ENCODE measurements at regions not wholly inside any gene's neighbourhood (a gene's known extent, or its start where the extent isn't known, plus 50 kb on each side); places are given as distances from the start of the nearest gene placed in this dataset.

- Histone ChIP-seq H3K9me3 (no peaks in the 10 kb centered on the region), H3K36me3 (no peaks in the 10 kb centered on the region), H3K27me3 (no peaks in the 10 kb centered on the region), H3K4me3 (no peak overlapping the region), H3K27ac (no peak overlapping the region), H3K4me1 (no peaks in the 10 kb centered on the region)
- TF ChIP-seq POLR2AphosphoS5 (IDR thresholded peaks at IDR 0.05), result no peak
- intact Hi-C loops (cut with DNase I; ENCODE audit: low total_unique reads), result no loop called here
- DNase-seq (ENCODE audit: low spot score in 2 of 2), result no peak
Observed at GRCh38 chr13:85417807-85418206, 381.4 kb downstream of the SLITRK6 start.

GRCh38 chr13:85413664-85414063, 385.6 kb downstream of the SLITRK6 start:
- Histone ChIP-seq H3K36me3 (no peaks in the 10 kb centered on the region), H3K27me3 (no peaks in the 10 kb centered on the region), H3K4me3 (no peak overlapping the region), H3K27ac (no peak overlapping the region), H3K4me1 (no peaks in the 10 kb centered on the region), H3K9me3 (no peaks in the 10 kb centered on the region)
- intact Hi-C loops (cut with DNase I; ENCODE audit: low total_unique reads), result no loop called here
- TF ChIP-seq POLR2AphosphoS5 (IDR thresholded peaks at IDR 0.05) (no peak), CTCF (IDR thresholded peaks at IDR 0.05) (no peak), POLR2A (IDR thresholded peaks at IDR 0.05) (no peak)
- DNase-seq (ENCODE audit: low spot score in 2 of 2), result no peak

GRCh38 chr13:85412448-85412847, 386.8 kb downstream of the SLITRK6 start:
- H3K27me3 ChIP-seq, result no peaks in the 10 kb centered on the region
- no peak for TF ChIP-seq POLR2AphosphoS5 (IDR thresholded peaks at IDR 0.05)
- TF ChIP-seq POLR2A (IDR thresholded peaks at IDR 0.05), result no peak
- TF ChIP-seq CTCF (IDR thresholded peaks at IDR 0.05), result no peak
- no peaks in the 10 kb centered on the region for H3K9me3 ChIP-seq
- H3K27ac ChIP-seq, result no peak overlapping the region
- no peaks in the 10 kb centered on the region for H3K4me1 ChIP-seq
- no peaks in the 10 kb centered on the region for H3K36me3 ChIP-seq
- intact Hi-C loops (cut with DNase I; ENCODE audit: low total_unique reads), result no loop called here
- H3K4me3 ChIP-seq, result no peak overlapping the region
- DNase-seq (ENCODE audit: low spot score in 2 of 2), result no peak

GRCh38 chr13:85411591-85411990, 387.6 kb downstream of the SLITRK6 start:
- no peak for TF ChIP-seq CTCF (IDR thresholded peaks at IDR 0.05)
- TF ChIP-seq POLR2AphosphoS5 (IDR thresholded peaks at IDR 0.05), result no peak
- no peak for TF ChIP-seq POLR2A (IDR thresholded peaks at IDR 0.05)
- no peaks in the 10 kb centered on the region for H3K27me3 ChIP-seq
- H3K9me3 ChIP-seq, result no peaks in the 10 kb centered on the region
- no peak for DNase-seq (ENCODE audit: low spot score in 2 of 2)
- no peaks in the 10 kb centered on the region for H3K36me3 ChIP-seq
- no peak overlapping the region for H3K4me3 ChIP-seq
- H3K4me1 ChIP-seq, result no peaks in the 10 kb centered on the region
- H3K27ac ChIP-seq, result no peak overlapping the region
- intact Hi-C loops (cut with DNase I; ENCODE audit: low total_unique reads), result no loop called here

GRCh38 chr13:85408415-85408814, 390.8 kb downstream of the SLITRK6 start:
- no peak for DNase-seq (ENCODE audit: low spot score in 2 of 2)
- Histone ChIP-seq H3K4me3 (no peak overlapping the region), H3K36me3 (no peaks in the 10 kb centered on the region), H3K4me1 (no peaks in the 10 kb centered on the region), H3K27me3 (no peaks in the 10 kb centered on the region), H3K27ac (no peak overlapping the region), H3K9me3 (no peaks in the 10 kb centered on the region)
- TF ChIP-seq CTCF (IDR thresholded peaks at IDR 0.05) (no peak), POLR2AphosphoS5 (IDR thresholded peaks at IDR 0.05) (no peak), POLR2A (IDR thresholded peaks at IDR 0.05) (no peak)
- intact Hi-C loops (cut with DNase I; ENCODE audit: low total_unique reads), result no loop called here

Measured in breast epithelium (tissue), 4 donors.